Liver (tissue), 8 donors: ENCODE measurements at regions not wholly inside any gene's neighbourhood (a gene's known extent, or its start where the extent isn't known, plus 50 kb on each side); places are given as distances from the start of the nearest gene placed in this dataset.
A peak's percentile ranks its signal among the peaks of the same experiment; 100 is the strongest.

Experiments
- DNase-seq: peaks from one replicate; pipeline ENCODE4 v3.0.0-alpha.2; 2017; ENCODE audit warnings: low spot score
- H3K27ac ChIP-seq, 2 donors: one replicate each; pipeline ENCODE4 v1.7.0; 2013; ENCODE audit warnings: inconsistent platforms in 2 of 2, low read length in 2 of 2, control low read depth in 1 of 2, low read depth in 1 of 2, mild to moderate bottlenecking in 1 of 2
- H3K27me3 ChIP-seq, 4 donors: one replicate each; pipeline versions ENCODE4 v1.6.1 to v1.7.0; 2013; ENCODE audit warnings: low read length in 3 of 4, inconsistent platforms in 1 of 4, mild to moderate bottlenecking in 1 of 4, moderate library complexity in 1 of 4; ENCODE audit not compliant: control insufficient read depth in 4 of 4, insufficient read depth in 4 of 4
- H3K36me3 ChIP-seq, 4 donors: one replicate each; pipeline versions ENCODE4 v1.6.1 to v1.7.0; 2013; ENCODE audit warnings: low read length in 3 of 4, mild to moderate bottlenecking in 3 of 4, low read depth in 1 of 4, moderate library complexity in 1 of 4; ENCODE audit not compliant: control insufficient read depth in 4 of 4, insufficient read depth in 3 of 4
- H3K4me1 ChIP-seq, 4 donors: one replicate each; pipeline versions ENCODE4 v1.6.1 to v1.7.0; 2013; ENCODE audit warnings: low read length in 3 of 4, mild to moderate bottlenecking in 3 of 4, moderate library complexity in 1 of 4; ENCODE audit not compliant: control insufficient read depth in 4 of 4, insufficient read depth in 4 of 4
- H3K4me3 ChIP-seq, 3 donors: one replicate each; pipeline versions ENCODE4 v1.6.1 to v1.7.0; 2013; ENCODE audit warnings: low read length in 3 of 3, control low read depth in 1 of 3, low read depth in 1 of 3, mild to moderate bottlenecking in 1 of 3
- H3K9ac ChIP-seq, 2 donors: one replicate each; pipeline ENCODE4 v1.7.0; 2013; ENCODE audit warnings: low read length in 2 of 2, mild to moderate bottlenecking in 2 of 2, moderate library complexity in 2 of 2, control low read depth in 1 of 2, low read depth in 1 of 2
- H3K9me3 ChIP-seq, 4 donors: one replicate each; pipeline versions ENCODE4 v1.6.1 to v1.7.0; 2013; ENCODE audit warnings: low read length in 3 of 4; ENCODE audit not compliant: control insufficient read depth in 4 of 4
- ATF3 ChIP-seq: IDR thresholded peaks from 2 replicates; pipeline ENCODE4 v1.6.1; 2016; ENCODE audit warnings: antibody characterized with exemption
- CTCF ChIP-seq: fragments of 150-350 bp; IDR thresholded peaks from 2 replicates; pipeline ENCODE4 v1.5.1; 2017; ENCODE audit warnings: improper control_type of control experiment, low read depth, low read length; ENCODE audit not compliant: missing input control
- EGR1 ChIP-seq, 2 donors: IDR thresholded peaks; 2 replicates each; pipeline ENCODE4 v1.6.1; 2016 to 2018; ENCODE audit warnings: antibody characterized with exemption in 2 of 2, low read depth in 2 of 2
- FOXA1 ChIP-seq: IDR thresholded peaks from 2 replicates; pipeline ENCODE4 v1.6.1; 2016; ENCODE audit warnings: antibody characterized with exemption
- FOXA2 ChIP-seq: IDR thresholded peaks from 2 replicates; pipeline ENCODE4 v1.6.1; 2016; ENCODE audit warnings: antibody characterized with exemption
- GABPA ChIP-seq, 2 donors: IDR thresholded peaks in 1 of 2; conservative IDR thresholded peaks in 1 of 2; 2 replicates each; pipeline ENCODE4 v1.6.1; 2016; ENCODE audit warnings: antibody characterized with exemption in 2 of 2, mild to moderate bottlenecking in 1 of 2, moderate library complexity in 1 of 2
- HNF4A ChIP-seq, 2 donors: conservative IDR thresholded peaks; 2 replicates each; pipeline ENCODE4 v1.6.1; 2016; ENCODE audit warnings: antibody characterized with exemption in 2 of 2, mild to moderate bottlenecking in 2 of 2
- HNF4G ChIP-seq: IDR thresholded peaks from 2 replicates; pipeline ENCODE4 v1.6.1; 2016; ENCODE audit warnings: antibody characterized with exemption
- JUND ChIP-seq, 2 donors: IDR thresholded peaks; 2 replicates each; pipeline ENCODE4 v1.6.1; 2016; ENCODE audit warnings: antibody characterized with exemption in 2 of 2
- MAX ChIP-seq: IDR thresholded peaks from 2 replicates; pipeline ENCODE4 v1.6.1; 2016; ENCODE audit warnings: antibody characterized with exemption
- NR2F2 ChIP-seq: IDR thresholded peaks from 2 replicates; pipeline ENCODE4 v1.6.1; 2016; ENCODE audit warnings: antibody characterized with exemption
- RAD21 ChIP-seq, 2 donors: IDR thresholded peaks; 2 replicates each; pipeline ENCODE4 v1.6.1; 2016; ENCODE audit warnings: antibody characterized with exemption in 2 of 2, mild to moderate bottlenecking in 2 of 2
- REST ChIP-seq: IDR thresholded peaks from 2 replicates; pipeline ENCODE4 v1.6.1; 2016; ENCODE audit warnings: antibody characterized with exemption, mild to moderate bottlenecking
- RXRA ChIP-seq, 2 donors: IDR thresholded peaks; 2 replicates each; pipeline ENCODE4 v1.6.1; 2017 to 2018; ENCODE audit warnings: antibody characterized with exemption in 2 of 2, mild to moderate bottlenecking in 1 of 2
- SP1 ChIP-seq: IDR thresholded peaks from 2 replicates; pipeline ENCODE4 v1.6.1; 2018; ENCODE audit warnings: antibody characterized with exemption, mild to moderate bottlenecking
- TAF1 ChIP-seq: conservative IDR thresholded peaks from 2 replicates; pipeline ENCODE4 v1.6.1; 2016; ENCODE audit warnings: antibody characterized with exemption, mild to moderate bottlenecking
- YY1 ChIP-seq: IDR thresholded peaks from 2 replicates; pipeline ENCODE4 v1.6.1; 2016; ENCODE audit warnings: antibody characterized with exemption, mild to moderate bottlenecking
- ZBTB33 ChIP-seq: IDR thresholded peaks from 2 replicates; pipeline ENCODE4 v1.6.1; 2016; ENCODE audit warnings: antibody characterized with exemption
- WGBS: extraction: QIAGEN DNeasy Blood & Tissue Kit; methylation state at CpG from one replicate; pipeline ENCODE4 v1.1.7; 2013; 5-methylcytosine and 5-hydroxymethylcytosine counted together
- donor health status: healthy.
- donor health status: healthy.
- donor health status: healthy.
- donor health status: healthy.
- donor health status: healthy.

GRCh38 chr11:135075740-135076139 lies 663.7 kb upstream of the B3GAT1 start:
- 57% methylated on average over 20 of the region's 20 CpGs for WGBS
- peak; percentile 40 for DNase-seq
- TF ChIP-seq RXRA (IDR thresholded peaks at IDR 0.05): no peak
- no peak for TF ChIP-seq YY1
- no peak for TF ChIP-seq RAD21 (IDR thresholded peaks at IDR 0.05)
- no peak for TF ChIP-seq HNF4A (conservative IDR thresholded peaks at IDR 0.05)
- TF ChIP-seq FOXA1: no peak
- TF ChIP-seq SP1: no peak
- no peak for TF ChIP-seq ATF3
- TF ChIP-seq NR2F2: no peak
- TF ChIP-seq CTCF: no peak
- TF ChIP-seq HNF4G: no peak
- no peak for TF ChIP-seq TAF1
- no peak for TF ChIP-seq MAX
- TF ChIP-seq EGR1 (IDR thresholded peaks at IDR 0.05; ENCODE audit: low read depth in 2 of 2): no peak
- no peak for TF ChIP-seq ZBTB33
- no peak for TF ChIP-seq REST
- no peak for TF ChIP-seq FOXA2
- no peak for TF ChIP-seq JUND (IDR thresholded peaks at IDR 0.05)
- no peak for TF ChIP-seq GABPA (IDR thresholded peaks at IDR 0.05 in 1 of 2, conservative IDR thresholded peaks at IDR 0.05 in 1 of 2)
- Histone ChIP-seq H3K27ac (no peak overlapping the region), H3K4me3 (no peak overlapping the region), H3K4me1 (no peaks in the 10 kb centered on the region), H3K9ac (no peak overlapping the region), H3K36me3 (no peaks in the 10 kb centered on the region), H3K9me3 (no peaks in the 10 kb centered on the region), H3K27me3 (no peaks in the 10 kb centered on the region)
